SK-N-SH treated with all-trans-retinoic acid at 6 μM for 48 hours (cell line): ENCODE measurements at regions not wholly inside any gene's neighbourhood (a gene's known extent, or its start where the extent isn't known, plus 50 kb on each side); places are given as distances from the start of the nearest gene placed in this dataset.

Source experiments
- CSDC2 ChIP-seq: fragments of 250-450 bp; sonication (Bioruptor Pico); IDR thresholded peaks from 2 replicates; pipeline ENCODE4 v1.5.0; 2020; ENCODE audit warnings: mild to moderate bottlenecking, moderate library complexity
- GLIS3 ChIP-seq: fragments of 250-450 bp; sonication (Bioruptor Pico); IDR thresholded peaks from 2 replicates; pipeline ENCODE4 v1.5.0; 2020; ENCODE audit warnings: mild to moderate bottlenecking, moderate library complexity
- ISL1 ChIP-seq: fragments of 250-450 bp; sonication (Bioruptor Pico); IDR thresholded peaks from 2 replicates; pipeline ENCODE4 v2.1.2; 2022; ENCODE audit warnings: mild to moderate bottlenecking, moderate library complexity
- OSR1 ChIP-seq: fragments of 250-450 bp; sonication (Bioruptor Pico); IDR thresholded peaks from 2 replicates; pipeline ENCODE4 v1.8.0; 2022; ENCODE audit warnings: moderate library complexity, mild to moderate bottlenecking, inconsistent platforms
- POU6F1 ChIP-seq: fragments of 250-450 bp; sonication (Bioruptor Pico); IDR thresholded peaks from 2 replicates; pipeline ENCODE4 v1.8.0; 2021; ENCODE audit warnings: low read depth, mild to moderate bottlenecking, moderate library complexity, borderline replicate concordance
- PPARA ChIP-seq: fragments of 250-450 bp; sonication (Bioruptor Pico); IDR thresholded peaks from 2 replicates; pipeline ENCODE4 v1.5.0; 2020; ENCODE audit warnings: mild to moderate bottlenecking, borderline replicate concordance
- TCF4 ChIP-seq: fragments of 250-450 bp; sonication (Bioruptor Pico); IDR thresholded peaks from 2 replicates; pipeline ENCODE4 v1.8.0; 2021; ENCODE audit warnings: mild to moderate bottlenecking, moderate library complexity, borderline replicate concordance
- TSHZ2 ChIP-seq: fragments of 250-450 bp; sonication (Bioruptor Pico); IDR thresholded peaks from 2 replicates; pipeline ENCODE4 v1.5.0; 2020; ENCODE audit warnings: mild to moderate bottlenecking, moderate library complexity
- ZC3H10 ChIP-seq: fragments of 250-450 bp; sonication (Bioruptor Pico); IDR thresholded peaks from 2 replicates; pipeline ENCODE4 v1.5.1; 2021; ENCODE audit warnings: mild to moderate bottlenecking, moderate library complexity
- ZFP3 ChIP-seq: fragments of 250-450 bp; sonication (Bioruptor Pico); IDR thresholded peaks from 2 replicates; pipeline ENCODE4 v1.5.0; 2020; ENCODE audit warnings: mild to moderate bottlenecking, moderate library complexity
- ZFP30 ChIP-seq: fragments of 450-650 bp; formaldehyde crosslinking; IDR thresholded peaks from 2 replicates; pipeline ENCODE4 v1.5.0; 2022; ENCODE audit warnings: mild to moderate bottlenecking, moderate library complexity
- TF ChIP-seq, protein P1 (sequence below): fragments of 250-450 bp; sonication (Bioruptor Pico); IDR thresholded peaks from 2 replicates; pipeline ENCODE4 v1.8.0; 2020; ENCODE audit warnings: mild to moderate bottlenecking, moderate library complexity, borderline replicate concordance
- TF ChIP-seq, protein P2 (sequence below): fragments of 250-450 bp; sonication (Bioruptor Pico); IDR thresholded peaks from 2 replicates; pipeline ENCODE4 v1.5.1; 2020; ENCODE audit warnings: low read depth, mild to moderate bottlenecking, moderate library complexity

DNA sequence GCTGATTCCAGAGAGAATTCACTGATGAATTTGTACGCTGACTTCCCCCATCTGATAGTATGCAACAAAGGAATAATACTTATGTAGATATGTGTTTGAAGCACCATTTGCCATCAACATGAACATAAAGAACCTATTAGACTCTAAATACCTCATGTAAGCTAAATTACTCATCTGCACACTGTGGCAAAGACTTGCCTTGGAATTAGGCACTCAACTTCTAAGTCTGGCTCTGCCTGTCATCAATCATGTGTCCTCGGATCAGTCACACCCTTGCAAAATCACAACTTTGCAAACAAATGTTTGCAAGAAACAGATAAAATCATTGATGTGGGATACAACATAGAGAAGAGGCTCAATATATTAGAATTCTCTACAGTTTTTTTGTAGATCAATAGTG is 169.9 kb upstream of the LDB2 start:
- TF ChIP-seq ZFP3 (CRISPR knock-in tag) = no peak
- no peak for TF ChIP-seq GLIS3 (CRISPR knock-in tag)
- TF ChIP-seq, protein P1, sequence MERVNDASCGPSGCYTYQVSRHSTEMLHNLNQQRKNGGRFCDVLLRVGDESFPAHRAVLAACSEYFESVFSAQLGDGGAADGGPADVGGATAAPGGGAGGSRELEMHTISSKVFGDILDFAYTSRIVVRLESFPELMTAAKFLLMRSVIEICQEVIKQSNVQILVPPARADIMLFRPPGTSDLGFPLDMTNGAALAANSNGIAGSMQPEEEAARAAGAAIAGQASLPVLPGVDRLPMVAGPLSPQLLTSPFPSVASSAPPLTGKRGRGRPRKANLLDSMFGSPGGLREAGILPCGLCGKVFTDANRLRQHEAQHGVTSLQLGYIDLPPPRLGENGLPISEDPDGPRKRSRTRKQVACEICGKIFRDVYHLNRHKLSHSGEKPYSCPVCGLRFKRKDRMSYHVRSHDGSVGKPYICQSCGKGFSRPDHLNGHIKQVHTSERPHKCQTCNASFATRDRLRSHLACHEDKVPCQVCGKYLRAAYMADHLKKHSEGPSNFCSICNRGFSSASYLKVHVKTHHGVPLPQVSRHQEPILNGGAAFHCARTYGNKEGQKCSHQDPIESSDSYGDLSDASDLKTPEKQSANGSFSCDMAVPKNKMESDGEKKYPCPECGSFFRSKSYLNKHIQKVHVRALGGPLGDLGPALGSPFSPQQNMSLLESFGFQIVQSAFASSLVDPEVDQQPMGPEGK (CRISPR knock-in tag) = no peak
- no peak for TF ChIP-seq ZFP30
- TF ChIP-seq CSDC2 (CRISPR knock-in tag) = no peak
- TF ChIP-seq OSR1 (CRISPR knock-in tag) = no peak
- TF ChIP-seq, protein P2, sequence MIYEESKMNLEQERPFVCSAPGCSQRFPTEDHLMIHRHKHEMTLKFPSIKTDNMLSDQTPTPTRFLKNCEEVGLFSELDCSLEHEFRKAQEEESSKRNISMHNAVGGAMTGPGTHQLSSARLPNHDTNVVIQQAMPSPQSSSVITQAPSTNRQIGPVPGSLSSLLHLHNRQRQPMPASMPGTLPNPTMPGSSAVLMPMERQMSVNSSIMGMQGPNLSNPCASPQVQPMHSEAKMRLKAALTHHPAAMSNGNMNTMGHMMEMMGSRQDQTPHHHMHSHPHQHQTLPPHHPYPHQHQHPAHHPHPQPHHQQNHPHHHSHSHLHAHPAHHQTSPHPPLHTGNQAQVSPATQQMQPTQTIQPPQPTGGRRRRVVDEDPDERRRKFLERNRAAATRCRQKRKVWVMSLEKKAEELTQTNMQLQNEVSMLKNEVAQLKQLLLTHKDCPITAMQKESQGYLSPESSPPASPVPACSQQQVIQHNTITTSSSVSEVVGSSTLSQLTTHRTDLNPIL (CRISPR knock-in tag) = no peak
- no peak for TF ChIP-seq ZC3H10 (CRISPR knock-in tag)
- TF ChIP-seq POU6F1 (CRISPR knock-in tag) = no peak
- no peak for TF ChIP-seq TCF4 (CRISPR knock-in tag)
- no peak for TF ChIP-seq TSHZ2
- TF ChIP-seq PPARA (CRISPR knock-in tag) = no peak
- no peak for TF ChIP-seq ISL1 (CRISPR knock-in tag)
